AG10803 (cell line): ENCODE measurements at regions not wholly inside any gene's neighbourhood (a gene's known extent, or its start where the extent isn't known, plus 50 kb on each side); places are given as distances from the start of the nearest gene placed in this dataset.
"Not testable (repeated sequence)": the region's sequence is repeated elsewhere in the genome, so short reads cannot be mapped to it uniquely, and the experiment has no call there.

Experiments used
- DNase-seq: peaks from one replicate; pipeline ENCODE4 v3.0.0; 2010; ENCODE audit warnings: low read depth
- H3K4me3 ChIP-seq: 2 replicates; pipeline ENCODE4 v1.5.1; 2011; ENCODE audit warnings: mild to moderate bottlenecking, low read length, control low read depth
- CTCF ChIP-seq: conservative IDR thresholded peaks from 2 replicates; pipeline ENCODE4 v1.5.1; 2011; ENCODE audit warnings: mild to moderate bottlenecking, low read length, control low read depth, inconsistent platforms

DNA sequence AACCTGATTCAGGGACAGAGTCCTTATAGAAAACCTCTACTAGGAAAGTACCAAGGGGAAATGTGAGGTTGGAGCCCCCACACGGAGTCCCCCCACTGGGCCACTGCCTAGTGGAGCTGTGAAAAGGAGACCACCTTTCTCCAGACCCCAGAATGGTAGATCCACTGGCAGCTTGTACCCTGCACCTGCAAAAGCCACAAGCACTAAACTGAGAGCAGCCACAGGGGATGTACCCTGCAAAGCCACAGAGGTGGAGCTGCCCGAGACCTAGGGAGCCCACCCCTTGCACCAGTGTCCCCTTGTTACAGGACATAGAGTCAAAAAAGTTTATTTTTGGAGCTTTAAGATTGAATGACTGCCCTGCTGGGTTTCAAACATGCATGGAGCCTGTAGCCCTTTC, 87.2 kb upstream of the KCNMA1 start:
- no peak for DNase-seq
- no peak for TF ChIP-seq CTCF
- no peak overlapping the region for H3K4me3 ChIP-seq

GRCh38 chr10:77723376-77723775, 85.8 kb upstream of the KCNMA1 start:
- H3K4me3 ChIP-seq: no peak overlapping the region
- DNase-seq: no peak
- TF ChIP-seq CTCF: no peak

DNA sequence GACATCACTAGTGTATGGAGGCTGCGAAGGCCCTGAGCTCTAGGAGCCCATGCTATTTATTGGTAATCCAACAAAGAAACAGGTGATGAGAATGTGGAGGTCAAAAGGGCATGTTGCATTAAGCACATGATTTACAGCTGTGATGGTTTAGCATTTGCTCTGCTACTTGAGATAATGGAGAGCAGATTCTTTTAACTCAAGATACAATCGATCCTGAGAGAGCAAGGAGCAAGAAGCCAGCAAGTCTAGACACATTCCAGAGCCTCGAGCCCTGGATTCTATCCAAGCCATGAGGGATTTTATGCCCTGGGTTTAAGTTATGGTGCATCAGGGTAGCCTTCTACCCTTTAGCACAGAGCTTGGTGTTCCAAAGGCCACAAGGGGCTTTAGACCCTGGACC, 85.3 kb upstream of the KCNMA1 start:
- peak; percentile 83 for DNase-seq
- H3K4me3 ChIP-seq: not testable (repeated sequence)

- no peak for DNase-seq
- no peak for TF ChIP-seq CTCF
- H3K4me3 ChIP-seq: no peak overlapping the region
Observed at GRCh38 chr10:77721815-77722214, 84.2 kb upstream of the KCNMA1 start.

DNA sequence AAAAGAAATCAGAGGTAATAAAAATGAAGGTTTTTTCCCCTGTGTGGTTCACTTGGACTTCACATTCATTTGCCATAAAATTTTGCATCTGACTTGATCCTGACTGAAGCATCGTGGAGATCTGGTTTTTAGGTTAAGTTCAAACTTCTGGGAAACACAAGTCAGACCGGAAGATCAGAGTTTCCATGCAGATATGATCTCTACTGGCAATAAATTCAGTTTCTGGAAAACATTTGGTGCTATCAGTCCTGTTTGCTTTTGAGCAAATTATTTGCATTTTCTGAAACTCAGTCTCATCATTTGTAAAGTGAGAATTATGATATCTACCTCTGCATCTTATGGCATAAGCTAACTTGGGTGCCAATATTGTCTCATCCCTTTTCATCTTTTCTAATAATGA, 81.3 kb upstream of the KCNMA1 start:
- TF ChIP-seq CTCF: no peak
- DNase-seq: no peak
- H3K4me3 ChIP-seq: no peak overlapping the region

GRCh38 chr10:77718312-77718711, 80.7 kb upstream of the KCNMA1 start:
- not testable (repeated sequence) for DNase-seq, H3K4me3 ChIP-seq

GRCh38 chr10:77717336-77717735, 79.7 kb upstream of the KCNMA1 start:
- DNase-seq: no peak
- H3K4me3 ChIP-seq: no peak overlapping the region
- no peak for TF ChIP-seq CTCF

DNA sequence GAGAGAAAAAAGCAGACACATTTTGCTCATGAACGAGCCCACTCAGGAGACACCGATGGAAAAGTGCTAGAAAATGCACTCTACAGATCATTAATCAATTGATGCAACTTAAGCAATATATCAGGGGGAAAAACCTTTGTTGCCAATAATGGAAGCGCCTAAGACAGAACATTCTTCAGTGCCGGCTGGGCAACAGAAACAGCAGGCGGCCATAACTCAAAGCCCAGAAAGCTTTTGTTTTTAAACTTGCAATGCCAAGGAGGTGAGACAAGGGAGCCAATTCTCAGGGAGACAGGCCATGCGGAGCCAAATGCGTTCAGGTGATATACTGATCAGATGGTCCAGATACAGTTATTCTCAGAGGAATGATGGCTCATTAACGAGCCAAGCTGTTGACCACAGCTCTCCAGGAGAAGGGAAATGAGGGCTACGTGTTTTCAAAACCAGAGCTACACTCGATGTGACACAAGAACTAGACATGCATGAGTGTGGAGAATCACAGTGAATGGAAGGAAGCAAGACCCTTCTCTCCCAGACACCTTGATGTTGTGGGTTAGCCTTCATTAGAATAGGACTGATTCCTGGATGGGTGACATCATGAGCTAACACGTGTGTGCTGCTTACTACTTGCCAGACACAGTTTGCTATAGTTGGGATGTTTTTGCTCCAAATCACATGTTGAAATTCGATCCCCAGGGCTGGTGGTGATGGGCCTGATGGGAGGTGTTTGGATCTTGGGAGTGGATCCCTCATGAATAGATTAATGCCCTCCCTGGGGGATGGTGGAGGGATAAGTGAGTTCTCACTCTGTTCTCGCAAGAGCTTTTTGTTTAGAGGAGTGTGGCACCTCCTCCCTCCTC, 79.1 kb upstream of the KCNMA1 start:
- DNase-seq: peak; percentile 23
- H3K4me3 ChIP-seq: no peak overlapping the region
- TF ChIP-seq CTCF: no peak
